ENCODE measurements at regions not wholly inside any gene's neighbourhood (a gene's known extent, or its start where the extent isn't known, plus 50 kb on each side); places are given as distances from the start of the nearest gene placed in this dataset.

DNA sequence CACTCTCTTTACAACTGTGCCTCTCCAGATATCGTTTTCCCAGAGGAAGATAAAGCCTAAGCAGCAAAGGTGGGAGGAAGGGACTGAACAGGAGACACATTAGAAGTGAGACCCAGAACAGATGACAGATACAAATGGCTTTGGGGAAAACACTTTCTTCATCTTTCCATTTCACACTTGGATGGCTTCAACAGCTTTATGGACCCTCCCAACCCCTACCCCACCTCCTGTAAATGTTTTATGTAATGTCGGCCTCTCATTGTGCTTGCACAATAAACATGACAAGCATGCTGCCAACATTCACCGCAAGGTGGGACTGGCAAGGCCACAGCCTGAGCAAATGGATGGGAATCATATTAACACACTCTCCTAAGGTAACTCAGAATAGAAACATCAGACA, 1088.6 kb downstream of the TUSC7 start:
- ATAC-seq, result no peak

DNA sequence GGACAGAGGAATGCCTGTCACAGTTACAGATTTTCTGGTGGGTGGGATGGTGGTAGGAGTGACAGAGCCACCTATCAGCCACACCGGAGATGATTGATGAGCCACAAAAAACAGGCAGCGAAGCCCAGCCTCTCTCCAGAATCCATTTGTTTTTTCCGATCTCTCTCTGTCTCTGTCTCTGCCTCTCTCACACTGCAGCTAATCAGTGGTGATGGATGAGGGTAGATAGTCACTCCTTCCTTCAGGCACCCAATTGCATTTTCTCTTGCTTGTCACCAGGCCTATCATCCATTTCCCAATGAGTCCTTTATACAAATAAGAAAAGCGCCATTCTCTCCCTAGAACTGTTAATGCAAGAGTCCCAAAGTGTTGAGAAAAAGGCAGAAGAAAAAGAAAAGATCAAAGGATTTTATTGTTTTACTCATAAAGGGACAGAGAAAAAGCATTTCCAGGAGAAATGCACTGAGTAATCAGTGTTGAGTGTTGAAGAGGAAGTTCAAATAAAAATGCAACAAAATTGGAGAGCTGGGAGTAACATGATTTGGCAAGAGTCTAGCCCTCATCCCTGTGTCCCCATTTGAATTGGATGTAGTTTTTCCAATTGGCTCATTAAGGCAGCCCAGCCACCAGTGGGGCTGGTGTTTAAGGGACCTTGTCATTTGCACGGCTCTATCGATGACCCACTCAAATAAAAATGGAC, 1089.3 kb downstream of the TUSC7 start:
- ATAC-seq, result no peak

More for the DNA sequence above, 1088.6 kb downstream of the TUSC7 start:
- no peak for TF ChIP-seq ZC3H10 (CRISPR knock-in tag; IDR thresholded peaks at IDR 0.05)
- TF ChIP-seq SNAI2 (CRISPR knock-in tag; IDR thresholded peaks at IDR 0.05), result no peak
- TF ChIP-seq OSR1 (CRISPR knock-in tag; IDR thresholded peaks at IDR 0.05), result no peak
- no peak for TF ChIP-seq PPARA (CRISPR knock-in tag; IDR thresholded peaks at IDR 0.05; ENCODE audit: borderline replicate concordance)
- TF ChIP-seq, protein P1, sequence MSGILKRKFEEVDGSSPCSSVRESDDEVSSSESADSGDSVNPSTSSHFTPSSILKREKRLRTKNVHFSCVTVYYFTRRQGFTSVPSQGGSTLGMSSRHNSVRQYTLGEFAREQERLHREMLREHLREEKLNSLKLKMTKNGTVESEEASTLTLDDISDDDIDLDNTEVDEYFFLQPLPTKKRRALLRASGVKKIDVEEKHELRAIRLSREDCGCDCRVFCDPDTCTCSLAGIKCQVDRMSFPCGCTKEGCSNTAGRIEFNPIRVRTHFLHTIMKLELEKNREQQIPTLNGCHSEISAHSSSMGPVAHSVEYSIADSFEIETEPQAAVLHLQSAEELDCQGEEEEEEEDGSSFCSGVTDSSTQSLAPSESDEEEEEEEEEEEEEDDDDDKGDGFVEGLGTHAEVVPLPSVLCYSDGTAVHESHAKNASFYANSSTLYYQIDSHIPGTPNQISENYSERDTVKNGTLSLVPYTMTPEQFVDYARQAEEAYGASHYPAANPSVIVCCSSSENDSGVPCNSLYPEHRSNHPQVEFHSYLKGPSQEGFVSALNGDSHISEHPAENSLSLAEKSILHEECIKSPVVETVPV (CRISPR knock-in tag; IDR thresholded peaks at IDR 0.05), result no peak
- no peak for TF ChIP-seq ZNF565 (CRISPR knock-in tag; conservative IDR thresholded peaks at IDR 0.05; ENCODE audit: low read depth)
- TF ChIP-seq, protein P2, sequence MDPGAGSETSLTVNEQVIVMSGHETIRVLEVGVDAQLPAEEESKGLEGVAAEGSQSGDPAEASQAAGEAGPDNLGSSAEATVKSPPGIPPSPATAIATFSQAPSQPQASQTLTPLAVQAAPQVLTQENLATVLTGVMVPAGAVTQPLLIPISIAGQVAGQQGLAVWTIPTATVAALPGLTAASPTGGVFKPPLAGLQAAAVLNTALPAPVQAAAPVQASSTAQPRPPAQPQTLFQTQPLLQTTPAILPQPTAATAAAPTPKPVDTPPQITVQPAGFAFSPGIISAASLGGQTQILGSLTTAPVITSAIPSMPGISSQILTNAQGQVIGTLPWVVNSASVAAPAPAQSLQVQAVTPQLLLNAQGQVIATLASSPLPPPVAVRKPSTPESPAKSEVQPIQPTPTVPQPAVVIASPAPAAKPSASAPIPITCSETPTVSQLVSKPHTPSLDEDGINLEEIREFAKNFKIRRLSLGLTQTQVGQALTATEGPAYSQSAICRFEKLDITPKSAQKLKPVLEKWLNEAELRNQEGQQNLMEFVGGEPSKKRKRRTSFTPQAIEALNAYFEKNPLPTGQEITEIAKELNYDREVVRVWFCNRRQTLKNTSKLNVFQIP (CRISPR knock-in tag; IDR thresholded peaks at IDR 0.05; ENCODE audit: borderline replicate concordance, low read depth), result no peak
- TF ChIP-seq ZFP30 (CRISPR knock-in tag; IDR thresholded peaks at IDR 0.05), result no peak
- TF ChIP-seq TOX (CRISPR knock-in tag; IDR thresholded peaks at IDR 0.05; ENCODE audit: borderline replicate concordance), result no peak
- TF ChIP-seq ARNTL (CRISPR knock-in tag; IDR thresholded peaks at IDR 0.05; ENCODE audit: borderline replicate concordance, low read depth), result no peak
- TF ChIP-seq, protein P3, sequence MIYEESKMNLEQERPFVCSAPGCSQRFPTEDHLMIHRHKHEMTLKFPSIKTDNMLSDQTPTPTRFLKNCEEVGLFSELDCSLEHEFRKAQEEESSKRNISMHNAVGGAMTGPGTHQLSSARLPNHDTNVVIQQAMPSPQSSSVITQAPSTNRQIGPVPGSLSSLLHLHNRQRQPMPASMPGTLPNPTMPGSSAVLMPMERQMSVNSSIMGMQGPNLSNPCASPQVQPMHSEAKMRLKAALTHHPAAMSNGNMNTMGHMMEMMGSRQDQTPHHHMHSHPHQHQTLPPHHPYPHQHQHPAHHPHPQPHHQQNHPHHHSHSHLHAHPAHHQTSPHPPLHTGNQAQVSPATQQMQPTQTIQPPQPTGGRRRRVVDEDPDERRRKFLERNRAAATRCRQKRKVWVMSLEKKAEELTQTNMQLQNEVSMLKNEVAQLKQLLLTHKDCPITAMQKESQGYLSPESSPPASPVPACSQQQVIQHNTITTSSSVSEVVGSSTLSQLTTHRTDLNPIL (CRISPR knock-in tag; IDR thresholded peaks at IDR 0.05; ENCODE audit: low read depth), result no peak
- TF ChIP-seq, protein P4, sequence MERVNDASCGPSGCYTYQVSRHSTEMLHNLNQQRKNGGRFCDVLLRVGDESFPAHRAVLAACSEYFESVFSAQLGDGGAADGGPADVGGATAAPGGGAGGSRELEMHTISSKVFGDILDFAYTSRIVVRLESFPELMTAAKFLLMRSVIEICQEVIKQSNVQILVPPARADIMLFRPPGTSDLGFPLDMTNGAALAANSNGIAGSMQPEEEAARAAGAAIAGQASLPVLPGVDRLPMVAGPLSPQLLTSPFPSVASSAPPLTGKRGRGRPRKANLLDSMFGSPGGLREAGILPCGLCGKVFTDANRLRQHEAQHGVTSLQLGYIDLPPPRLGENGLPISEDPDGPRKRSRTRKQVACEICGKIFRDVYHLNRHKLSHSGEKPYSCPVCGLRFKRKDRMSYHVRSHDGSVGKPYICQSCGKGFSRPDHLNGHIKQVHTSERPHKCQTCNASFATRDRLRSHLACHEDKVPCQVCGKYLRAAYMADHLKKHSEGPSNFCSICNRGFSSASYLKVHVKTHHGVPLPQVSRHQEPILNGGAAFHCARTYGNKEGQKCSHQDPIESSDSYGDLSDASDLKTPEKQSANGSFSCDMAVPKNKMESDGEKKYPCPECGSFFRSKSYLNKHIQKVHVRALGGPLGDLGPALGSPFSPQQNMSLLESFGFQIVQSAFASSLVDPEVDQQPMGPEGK (CRISPR knock-in tag; IDR thresholded peaks at IDR 0.05; ENCODE audit: borderline replicate concordance), result no peak
- no peak for TF ChIP-seq ESRRG (CRISPR knock-in tag; IDR thresholded peaks at IDR 0.05)
- no peak for TF ChIP-seq TCF4 (CRISPR knock-in tag; IDR thresholded peaks at IDR 0.05; ENCODE audit: borderline replicate concordance)
- TF ChIP-seq CSDC2 (CRISPR knock-in tag; IDR thresholded peaks at IDR 0.05), result no peak
- no peak for TF ChIP-seq ZNF8 (CRISPR knock-in tag; IDR thresholded peaks at IDR 0.05)
- TF ChIP-seq, protein P5, sequence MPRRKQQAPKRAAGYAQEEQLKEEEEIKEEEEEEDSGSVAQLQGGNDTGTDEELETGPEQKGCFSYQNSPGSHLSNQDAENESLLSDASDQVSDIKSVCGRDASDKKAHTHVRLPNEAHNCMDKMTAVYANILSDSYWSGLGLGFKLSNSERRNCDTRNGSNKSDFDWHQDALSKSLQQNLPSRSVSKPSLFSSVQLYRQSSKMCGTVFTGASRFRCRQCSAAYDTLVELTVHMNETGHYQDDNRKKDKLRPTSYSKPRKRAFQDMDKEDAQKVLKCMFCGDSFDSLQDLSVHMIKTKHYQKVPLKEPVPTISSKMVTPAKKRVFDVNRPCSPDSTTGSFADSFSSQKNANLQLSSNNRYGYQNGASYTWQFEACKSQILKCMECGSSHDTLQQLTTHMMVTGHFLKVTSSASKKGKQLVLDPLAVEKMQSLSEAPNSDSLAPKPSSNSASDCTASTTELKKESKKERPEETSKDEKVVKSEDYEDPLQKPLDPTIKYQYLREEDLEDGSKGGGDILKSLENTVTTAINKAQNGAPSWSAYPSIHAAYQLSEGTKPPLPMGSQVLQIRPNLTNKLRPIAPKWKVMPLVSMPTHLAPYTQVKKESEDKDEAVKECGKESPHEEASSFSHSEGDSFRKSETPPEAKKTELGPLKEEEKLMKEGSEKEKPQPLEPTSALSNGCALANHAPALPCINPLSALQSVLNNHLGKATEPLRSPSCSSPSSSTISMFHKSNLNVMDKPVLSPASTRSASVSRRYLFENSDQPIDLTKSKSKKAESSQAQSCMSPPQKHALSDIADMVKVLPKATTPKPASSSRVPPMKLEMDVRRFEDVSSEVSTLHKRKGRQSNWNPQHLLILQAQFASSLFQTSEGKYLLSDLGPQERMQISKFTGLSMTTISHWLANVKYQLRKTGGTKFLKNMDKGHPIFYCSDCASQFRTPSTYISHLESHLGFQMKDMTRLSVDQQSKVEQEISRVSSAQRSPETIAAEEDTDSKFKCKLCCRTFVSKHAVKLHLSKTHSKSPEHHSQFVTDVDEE (CRISPR knock-in tag; IDR thresholded peaks at IDR 0.05), result no peak

More for the DNA sequence above, 1089.3 kb downstream of the TUSC7 start:
- TF ChIP-seq OSR1 (CRISPR knock-in tag; IDR thresholded peaks at IDR 0.05) (no peak), ZC3H10 (CRISPR knock-in tag; IDR thresholded peaks at IDR 0.05) (no peak), SNAI2 (CRISPR knock-in tag; IDR thresholded peaks at IDR 0.05) (no peak), ZFP3 (CRISPR knock-in tag; IDR thresholded peaks at IDR 0.05) (no peak), CSDC2 (CRISPR knock-in tag; IDR thresholded peaks at IDR 0.05) (no peak), ISL1 (CRISPR knock-in tag; IDR thresholded peaks at IDR 0.05) (no peak), TCF4 (CRISPR knock-in tag; IDR thresholded peaks at IDR 0.05; ENCODE audit: borderline replicate concordance) (no peak), PPARA (CRISPR knock-in tag; IDR thresholded peaks at IDR 0.05; ENCODE audit: borderline replicate concordance) (no peak), TOX (CRISPR knock-in tag; IDR thresholded peaks at IDR 0.05; ENCODE audit: borderline replicate concordance) (no peak), BACH2 (CRISPR knock-in tag; IDR thresholded peaks at IDR 0.05; ENCODE audit: borderline replicate concordance) (no peak), ESRRG (CRISPR knock-in tag; IDR thresholded peaks at IDR 0.05) (no peak), ZNF8 (CRISPR knock-in tag; IDR thresholded peaks at IDR 0.05) (no peak)
- TF ChIP-seq, protein P4 (CRISPR knock-in tag; IDR thresholded peaks at IDR 0.05; ENCODE audit: borderline replicate concordance), result no peak
- TF ChIP-seq, protein P3 (CRISPR knock-in tag; IDR thresholded peaks at IDR 0.05; ENCODE audit: low read depth), result no peak

All from SK-N-SH treated with all-trans-retinoic acid at 6 μM for 48 hours (cell line).